ENCODE measurements at regions not wholly inside any gene's neighbourhood (a gene's known extent, or its start where the extent isn't known, plus 50 kb on each side); places are given as distances from the start of the nearest gene placed in this dataset.
"Not testable (repeated sequence)": the region's sequence is repeated elsewhere in the genome, so short reads cannot be mapped to it uniquely, and the experiment has no call there.

GRCh38 chr5:110846398-110847001, 107.7 kb downstream of the SLC25A46 start:
- Mint-ChIP-seq H3K4me3 (no peak overlapping the region), H3K36me3 (no peaks in the 10 kb centered on the region), H3K4me1 (no peaks in the 10 kb centered on the region), H3K27me3 (no peaks in the 10 kb centered on the region), H3K27ac (no peak overlapping the region), H3K9me3 (no peaks in the 10 kb centered on the region)
- ATAC-seq (ENCODE audit: low read depth) (no peak), DNase-seq (no peak)
- POLR2A ChIA-PET = no interaction called here

- Mint-ChIP-seq H3K4me3 (no peak overlapping the region), H3K9me3 (no peaks in the 10 kb centered on the region), H3K27me3 (no peaks in the 10 kb centered on the region), H3K36me3 (no peaks in the 10 kb centered on the region), H3K27ac (no peak overlapping the region), H3K4me1 (no peaks in the 10 kb centered on the region)
- ATAC-seq (ENCODE audit: low read depth) = no peak
- POLR2A ChIA-PET = no interaction called here
- no peak for DNase-seq
Measured at GRCh38 chr5:110851357-110851756, 112.5 kb downstream of the SLC25A46 start.

GRCh38 chr5:110852053-110852452, 113.2 kb downstream of the SLC25A46 start:
- Mint-ChIP-seq H3K4me3 (no peak overlapping the region), H3K4me1 (no peaks in the 10 kb centered on the region)
- no peak for ATAC-seq (ENCODE audit: low read depth)

GRCh38 chr5:110852541-110852940, 113.7 kb downstream of the SLC25A46 start:
- H3K27me3 Mint-ChIP-seq = no peaks in the 10 kb centered on the region
- H3K27ac Mint-ChIP-seq = no peak overlapping the region
- POLR2A ChIA-PET = no interaction called here
- no peaks in the 10 kb centered on the region for H3K9me3 Mint-ChIP-seq
- DNase-seq = no peak
- H3K4me1 Mint-ChIP-seq = no peaks in the 10 kb centered on the region
- no peak overlapping the region for H3K4me3 Mint-ChIP-seq
- ATAC-seq (ENCODE audit: low read depth) = no peak
- H3K36me3 Mint-ChIP-seq = no peaks in the 10 kb centered on the region

More at GRCh38 chr5:110852053-110852452, 113.2 kb downstream of the SLC25A46 start:
- Mint-ChIP-seq H3K36me3 (no peaks in the 10 kb centered on the region), H3K9me3 (no peaks in the 10 kb centered on the region), H3K27ac (no peak overlapping the region), H3K27me3 (no peaks in the 10 kb centered on the region)
- POLR2A ChIA-PET = no interaction called here
- DNase-seq = no peak

GRCh38 chr5:110853267-110853666, 114.5 kb downstream of the SLC25A46 start:
- no peak overlapping the region for H3K27ac Mint-ChIP-seq
- POLR2A ChIA-PET = no interaction called here
- no peak overlapping the region for H3K4me3 Mint-ChIP-seq
- H3K9me3 Mint-ChIP-seq = no peaks in the 10 kb centered on the region
- H3K27me3 Mint-ChIP-seq = no peaks in the 10 kb centered on the region
- DNase-seq = no peak
- ATAC-seq (ENCODE audit: low read depth) = no peak
- H3K36me3 Mint-ChIP-seq = no peaks in the 10 kb centered on the region
- H3K4me1 Mint-ChIP-seq = no peaks in the 10 kb centered on the region

- H3K27ac Mint-ChIP-seq = no peak overlapping the region
- POLR2A ChIA-PET = no interaction called here
- no peaks in the 10 kb centered on the region for H3K27me3 Mint-ChIP-seq
- H3K36me3 Mint-ChIP-seq = no peaks in the 10 kb centered on the region
- no peaks in the 10 kb centered on the region for H3K9me3 Mint-ChIP-seq
- ATAC-seq (ENCODE audit: low read depth) = no peak
- no peak for DNase-seq
- no peaks in the 10 kb centered on the region for H3K4me1 Mint-ChIP-seq
- H3K4me3 Mint-ChIP-seq = no peak overlapping the region
Measured at GRCh38 chr5:110854200-110854599, 115.4 kb downstream of the SLC25A46 start.

- H3K27me3 Mint-ChIP-seq = no peaks in the 10 kb centered on the region
- no peaks in the 10 kb centered on the region for H3K4me1 Mint-ChIP-seq
- POLR2A ChIA-PET = no interaction called here
- ATAC-seq (ENCODE audit: low read depth) (no peak), DNase-seq (no peak)
- H3K27ac Mint-ChIP-seq = no peak overlapping the region
- no peaks in the 10 kb centered on the region for H3K9me3 Mint-ChIP-seq
- no peak overlapping the region for H3K4me3 Mint-ChIP-seq
- no peaks in the 10 kb centered on the region for H3K36me3 Mint-ChIP-seq
Measured at GRCh38 chr5:110855961-110856360, 117.2 kb downstream of the SLC25A46 start.

- Mint-ChIP-seq H3K27me3 (peaks cover 2% of the 10 kb centered on the region), H3K27ac (no peak overlapping the region), H3K4me3 (no peak overlapping the region), H3K36me3 (no peaks in the 10 kb centered on the region), H3K9me3 (no peaks in the 10 kb centered on the region), H3K4me1 (no peaks in the 10 kb centered on the region)
- ATAC-seq (ENCODE audit: low read depth) = no peak
- DNase-seq = no peak
- POLR2A ChIA-PET = no interaction called here
Measured at GRCh38 chr5:110865400-110866094, 126.7 kb downstream of the SLC25A46 start.

- Mint-ChIP-seq H3K27ac (no peak overlapping the region), H3K4me3 (no peak overlapping the region), H3K4me1 (no peaks in the 10 kb centered on the region), H3K27me3 (peaks cover 2% of the 10 kb centered on the region), H3K9me3 (no peaks in the 10 kb centered on the region), H3K36me3 (no peaks in the 10 kb centered on the region)
- DNase-seq = no peak
- POLR2A ChIA-PET = no interaction called here
- no peak for ATAC-seq (ENCODE audit: low read depth)
Measured at GRCh38 chr5:110869927-110870326, 131.1 kb downstream of the SLC25A46 start.

GRCh38 chr5:110872200-110872599, 133.4 kb downstream of the SLC25A46 start:
- DNase-seq (no peak), ATAC-seq (ENCODE audit: low read depth) (no peak)
- Mint-ChIP-seq H3K4me3 (no peak overlapping the region), H3K27me3 (no peaks in the 10 kb centered on the region), H3K9me3 (no peaks in the 10 kb centered on the region), H3K36me3 (no peaks in the 10 kb centered on the region), H3K4me1 (no peaks in the 10 kb centered on the region), H3K27ac (no peak overlapping the region)
- POLR2A ChIA-PET = no interaction called here

GRCh38 chr5:110872963-110873362, 134.2 kb downstream of the SLC25A46 start:
- DNase-seq (no peak), ATAC-seq (ENCODE audit: low read depth) (no peak)
- Mint-ChIP-seq H3K36me3 (no peaks in the 10 kb centered on the region), H3K27ac (no peak overlapping the region), H3K4me1 (no peaks in the 10 kb centered on the region), H3K9me3 (no peaks in the 10 kb centered on the region), H3K27me3 (no peaks in the 10 kb centered on the region), H3K4me3 (no peak overlapping the region)
- POLR2A ChIA-PET = no interaction called here

GRCh38 chr5:110873773-110874437, 135.1 kb downstream of the SLC25A46 start:
- H3K27ac Mint-ChIP-seq = no peak overlapping the region
- no peaks in the 10 kb centered on the region for H3K4me1 Mint-ChIP-seq
- H3K36me3 Mint-ChIP-seq = no peaks in the 10 kb centered on the region
- ATAC-seq (ENCODE audit: low read depth) = no peak
- POLR2A ChIA-PET = no interaction called here
- no peaks in the 10 kb centered on the region for H3K9me3 Mint-ChIP-seq
- no peak overlapping the region for H3K4me3 Mint-ChIP-seq
- DNase-seq = no peak
- no peaks in the 10 kb centered on the region for H3K27me3 Mint-ChIP-seq

GRCh38 chr5:110875115-110875514, 136.3 kb downstream of the SLC25A46 start:
- H3K9me3 Mint-ChIP-seq, H3K36me3 Mint-ChIP-seq, H3K4me3 Mint-ChIP-seq: not testable (repeated sequence)

GRCh38 chr5:110878115-110878514, 139.3 kb downstream of the SLC25A46 start:
- ATAC-seq (ENCODE audit: low read depth) = no peak
- POLR2A ChIA-PET = no interaction called here
- H3K9me3 Mint-ChIP-seq = no peaks in the 10 kb centered on the region
- H3K4me3 Mint-ChIP-seq = no peak overlapping the region
- H3K4me1 Mint-ChIP-seq = no peaks in the 10 kb centered on the region
- H3K27me3 Mint-ChIP-seq = no peaks in the 10 kb centered on the region
- no peaks in the 10 kb centered on the region for H3K36me3 Mint-ChIP-seq
- no peak for DNase-seq
- H3K27ac Mint-ChIP-seq = no peak overlapping the region

More at GRCh38 chr5:110875115-110875514, 136.3 kb downstream of the SLC25A46 start:
- H3K27me3 Mint-ChIP-seq; ATAC-seq (ENCODE audit: low read depth); H3K27ac Mint-ChIP-seq; POLR2A ChIA-PET; H3K4me1 Mint-ChIP-seq; DNase-seq: not testable (repeated sequence)
